Posterior cingulate gyrus (tissue), 11 donors: ENCODE measurements at regions not wholly inside any gene's neighbourhood (a gene's known extent, or its start where the extent isn't known, plus 50 kb on each side); places are given as distances from the start of the nearest gene placed in this dataset.
A peak's percentile ranks its signal among the peaks of the same experiment; 100 is the strongest.

Experiments used
- DNase-seq, 10 donors: peaks; one replicate each; pipeline versions ENCODE4 v3.0.0 to v3.0.0-alpha.2; 2020 to 2021; ENCODE audit warnings: mixed read lengths in 3 of 10
- intact Hi-C: fragments of 100-400 bp; cut with DNase I; formaldehyde crosslinking; loops from one replicate; pipeline ENCODE4 v1.15.1; 2023

- DNase-seq = no peak
- intact Hi-C loops = no loop called here
Measured at GRCh38 chr5:3261081-3261480, 334.6 kb upstream of the IRX1 start.

- DNase-seq = peak in 1 of 10 donors; percentile 26
- intact Hi-C loops = no loop called here
Measured at GRCh38 chr5:3258050-3258449, 337.6 kb upstream of the IRX1 start.

DNA sequence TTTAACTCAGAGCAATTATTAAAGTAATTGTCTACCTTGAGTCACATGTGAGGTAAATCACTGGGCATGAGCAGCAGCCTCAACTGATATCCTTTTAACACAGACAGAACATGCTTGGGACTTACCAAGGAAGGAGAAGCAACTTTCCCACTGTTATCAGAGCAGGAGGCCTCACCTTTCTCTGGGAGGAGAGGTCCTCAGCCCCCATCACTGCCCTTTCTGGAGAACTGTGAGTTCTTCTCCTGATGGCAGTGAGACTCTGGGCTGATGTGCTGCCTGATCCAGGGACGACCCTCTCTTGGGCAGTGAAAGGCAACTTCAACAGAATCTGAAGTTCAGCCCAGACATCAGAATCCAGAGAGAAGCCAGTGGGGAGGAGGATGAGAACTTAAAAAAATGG, 343.4 kb upstream of the IRX1 start:
- intact Hi-C loops = no loop called here
- no peak for DNase-seq

GRCh38 chr5:3251784-3252183, 343.8 kb upstream of the IRX1 start:
- DNase-seq = no peak
- intact Hi-C loops = no loop called here

DNA sequence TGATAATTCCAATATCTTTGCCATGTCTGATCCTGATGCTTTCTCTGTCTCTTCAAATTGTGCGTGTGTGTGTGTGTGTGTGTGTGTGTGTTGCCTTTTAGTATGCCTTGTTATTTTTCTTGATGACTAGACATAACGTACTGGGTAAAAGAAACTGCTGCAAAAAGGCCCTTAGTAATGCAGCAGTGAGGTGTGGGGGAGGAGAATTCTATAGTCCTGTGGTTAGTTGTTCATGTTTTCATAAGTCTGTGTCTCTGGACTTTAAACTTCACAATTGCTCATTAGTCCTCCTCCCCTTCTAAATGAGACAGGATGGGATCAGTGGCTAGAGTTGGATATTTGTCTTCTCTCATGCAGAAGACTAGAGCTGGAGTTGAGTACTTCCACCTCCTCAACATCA, 346.2 kb upstream of the IRX1 start:
- intact Hi-C loops = no loop called here
- DNase-seq = no peak

GRCh38 chr5:3237276-3237868, 358.3 kb upstream of the IRX1 start:
- intact Hi-C loops = no loop called here

DNA sequence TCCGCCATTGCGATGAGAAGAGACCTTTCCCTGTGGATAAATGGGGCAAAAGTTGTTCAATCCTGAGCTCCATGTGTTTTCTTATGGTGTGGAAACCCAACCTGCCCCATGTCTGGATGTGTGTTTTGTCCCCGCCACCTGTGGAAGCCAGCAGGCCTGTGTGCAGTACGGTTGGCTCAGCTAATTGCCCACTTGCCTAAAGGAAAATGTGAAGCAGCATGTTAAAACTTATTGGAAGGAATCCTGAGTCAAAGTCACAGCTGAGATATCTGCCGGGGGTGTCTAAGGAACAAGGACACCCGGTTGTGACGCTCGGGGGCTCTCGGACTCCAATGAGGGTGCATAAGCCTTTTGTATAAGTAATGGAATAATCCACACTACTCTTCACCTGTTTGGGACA, 361.1 kb upstream of the IRX1 start:
- no peak for DNase-seq
- intact Hi-C loops = no loop called here

More at GRCh38 chr5:3237276-3237868, 358.3 kb upstream of the IRX1 start:
- peak in 1 of 10 donors; percentile 81 for DNase-seq

- no peak for DNase-seq
- intact Hi-C loops = no loop called here
Measured at GRCh38 chr5:3230941-3231340, 364.7 kb upstream of the IRX1 start.

GRCh38 chr5:3230254-3230653, 365.4 kb upstream of the IRX1 start:
- intact Hi-C loops = no loop called here

DNA sequence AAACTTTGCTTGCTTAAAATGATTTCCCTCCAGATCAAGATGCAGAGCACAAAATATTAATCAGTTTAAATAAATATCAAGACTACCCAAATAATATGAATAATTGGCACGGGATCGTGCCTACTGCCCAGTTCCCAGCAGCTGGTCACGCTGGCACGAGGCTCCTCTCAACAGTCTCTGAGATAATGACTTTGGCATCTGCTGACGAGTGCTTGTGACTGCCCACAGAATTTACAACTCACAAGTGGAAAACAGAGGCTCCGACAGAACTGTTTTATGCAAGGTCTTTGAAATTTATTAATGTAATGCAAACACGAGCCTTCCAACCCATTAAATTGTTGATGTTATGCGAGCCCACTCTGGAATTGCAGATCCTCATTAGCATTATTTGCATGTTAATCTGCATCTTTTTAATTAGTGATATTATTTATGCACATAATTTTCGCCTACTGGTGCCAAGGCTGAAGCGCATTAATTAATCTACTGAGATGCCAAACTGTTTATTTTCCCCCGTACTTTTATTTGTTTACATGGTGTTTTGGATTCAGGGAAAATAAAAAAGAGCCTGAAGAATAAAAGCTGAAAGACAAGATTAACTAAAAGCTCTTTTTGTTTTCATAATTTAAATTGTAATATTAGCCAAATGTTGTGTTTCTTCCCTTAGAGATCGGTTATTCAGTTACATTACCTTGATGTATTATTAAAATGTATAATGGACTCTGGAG, 369.3 kb upstream of the IRX1 start:
- intact Hi-C loops = no loop called here
- peak in 6 of 10 donors; percentile 22 to 91 (median 54) for DNase-seq

More at GRCh38 chr5:3230254-3230653, 365.4 kb upstream of the IRX1 start:
- DNase-seq = no peak

DNA sequence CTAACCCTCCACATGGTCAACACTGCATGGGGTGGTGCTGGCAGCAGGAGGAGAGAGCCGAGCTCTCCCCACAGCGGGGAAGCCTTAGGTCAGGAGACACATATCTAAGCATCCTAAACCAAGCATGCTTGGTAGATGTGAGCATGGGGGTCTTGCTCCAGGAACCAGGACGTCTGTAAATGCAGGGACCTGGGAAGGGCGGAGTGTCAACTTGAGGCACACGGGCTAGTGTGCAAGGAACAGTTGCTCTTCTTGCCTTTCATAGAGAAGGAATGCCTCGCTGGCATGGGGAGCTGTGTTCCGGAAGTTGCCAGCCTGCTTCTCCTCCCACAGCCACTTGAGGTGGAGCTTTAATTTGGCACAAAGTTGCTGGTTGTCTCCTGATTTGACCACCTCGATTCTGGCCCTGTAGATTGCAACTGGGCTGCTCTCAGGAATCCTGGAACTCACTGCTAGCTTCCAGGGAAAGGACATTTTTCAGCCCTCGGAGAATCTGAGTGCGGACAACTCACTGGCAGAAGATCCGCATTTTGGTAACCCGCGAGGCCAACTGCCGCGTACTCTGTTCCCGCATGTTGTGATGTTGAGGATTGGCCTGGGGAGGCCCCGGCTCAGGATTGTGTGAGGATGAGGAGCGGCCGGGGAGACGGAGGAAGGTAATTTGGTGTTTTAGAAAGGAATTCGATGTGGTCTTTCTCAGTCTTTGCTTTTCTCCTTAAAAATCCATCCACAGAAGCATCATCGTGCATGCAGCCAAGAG, 370.3 kb upstream of the IRX1 start:
- peak in 1 of 10 donors; percentile 78 for DNase-seq
- intact Hi-C loops = no loop called here

- intact Hi-C loops = no loop called here
- no peak for DNase-seq
Measured at GRCh38 chr5:3222924-3223323, 372.7 kb upstream of the IRX1 start.

DNA sequence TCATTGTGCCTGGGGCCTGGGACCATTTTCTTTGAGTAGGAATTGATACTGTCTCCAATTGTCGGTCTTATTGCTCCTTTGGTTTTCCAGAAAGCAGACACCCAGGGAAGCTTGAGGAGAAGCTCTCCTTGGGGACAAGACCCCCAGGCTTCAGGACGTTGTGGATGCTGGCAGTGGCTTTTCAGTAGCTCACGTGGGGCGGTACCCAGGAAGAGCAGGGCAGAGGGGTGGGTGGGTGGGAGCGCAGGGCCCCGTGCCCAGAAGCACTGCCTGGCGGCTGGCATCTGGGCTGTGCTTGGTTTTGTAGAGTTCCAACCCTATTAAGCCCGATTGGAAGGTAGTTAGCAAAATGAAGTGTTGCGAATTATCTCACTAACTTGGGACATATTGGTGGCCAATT, 374.2 kb upstream of the IRX1 start:
- DNase-seq = no peak
- intact Hi-C loops = no loop called here

DNA sequence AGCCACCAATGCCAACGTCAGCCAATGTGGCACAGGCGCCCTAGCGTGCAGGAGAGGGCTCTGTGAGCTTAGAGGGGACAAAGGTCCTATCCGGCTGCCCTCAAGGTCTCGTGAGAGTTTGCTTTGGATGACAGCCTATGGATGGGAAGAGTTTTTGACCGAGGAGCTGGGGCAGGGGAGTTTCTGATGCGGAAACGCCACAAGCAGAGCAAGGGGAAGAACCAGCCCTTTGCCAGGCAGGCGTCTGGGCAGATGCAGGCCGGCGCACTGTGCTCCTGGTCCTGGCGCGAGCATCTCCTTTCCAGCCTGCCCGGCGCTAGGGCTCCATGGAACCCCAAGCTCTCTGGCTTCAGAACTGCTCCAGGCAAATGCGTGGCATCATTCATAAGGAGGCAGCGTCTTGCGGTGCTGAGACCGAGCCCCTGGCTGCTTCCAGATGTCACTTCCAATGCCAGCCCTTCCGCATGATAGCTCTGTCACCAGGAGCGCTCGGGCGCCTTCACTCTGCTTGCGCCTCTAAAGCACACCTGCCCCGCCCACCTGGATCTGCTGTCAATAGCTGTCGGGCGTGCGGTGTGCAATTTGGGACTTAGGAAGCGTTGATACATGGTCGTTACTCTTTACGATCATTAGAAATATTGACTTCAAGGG, 374.9 kb upstream of the IRX1 start:
- intact Hi-C loops = no loop called here
- no peak for DNase-seq

- DNase-seq = peak in 1 of 10 donors; percentile 76
- intact Hi-C loops = no loop called here
Measured at GRCh38 chr5:3220201-3220600, 375.4 kb upstream of the IRX1 start.

- intact Hi-C loops = no loop called here
- DNase-seq = peak in 1 of 10 donors; percentile 80
Measured at GRCh38 chr5:3218916-3219650, 376.5 kb upstream of the IRX1 start.

- no peak for DNase-seq
- intact Hi-C loops = no loop called here
Measured at GRCh38 chr5:3217771-3218495, 377.7 kb upstream of the IRX1 start.

DNA sequence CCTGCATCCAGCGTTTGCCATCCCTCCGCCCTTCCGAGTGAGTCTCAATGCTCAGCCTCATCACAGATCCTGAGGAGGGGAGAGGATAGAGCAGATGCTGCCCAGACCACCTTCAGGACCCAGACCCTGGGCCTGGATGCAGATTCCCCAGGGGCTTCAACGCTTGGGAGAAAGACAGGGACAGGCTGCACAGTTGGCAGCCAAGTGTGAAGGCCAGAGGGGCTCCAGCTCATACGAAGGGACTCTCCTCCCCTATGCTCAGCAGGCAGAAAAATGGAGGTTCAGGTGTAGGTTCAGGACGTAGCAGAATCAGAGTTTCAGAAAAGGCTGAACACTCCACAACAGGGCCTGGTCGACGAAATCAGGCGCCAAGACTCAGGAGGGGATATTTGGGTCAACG, 378.5 kb upstream of the IRX1 start:
- intact Hi-C loops = no loop called here
- no peak for DNase-seq

DNA sequence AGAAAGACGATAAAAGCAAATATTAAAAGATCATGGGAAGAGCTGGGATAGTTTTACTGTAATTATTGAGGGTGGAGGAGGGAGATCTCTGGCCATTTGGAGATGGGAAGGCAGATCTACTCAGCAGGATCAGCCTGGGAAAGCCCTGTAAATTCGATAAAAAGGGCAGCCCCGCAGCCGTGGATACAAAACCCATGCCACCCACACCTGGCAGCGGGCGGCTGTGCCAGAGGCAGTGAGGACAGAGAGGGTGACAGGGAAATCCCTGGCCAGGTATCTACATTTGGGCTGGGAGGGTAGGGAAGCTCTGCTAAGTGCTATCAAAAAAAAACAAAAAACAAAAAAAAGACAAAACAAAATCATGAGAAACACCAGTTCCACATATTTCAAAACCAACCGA, 379.2 kb upstream of the IRX1 start:
- intact Hi-C loops = no loop called here
- DNase-seq = no peak
